ENCODE measurements at regions not wholly inside any gene's neighbourhood (a gene's known extent, or its start where the extent isn't known, plus 50 kb on each side); places are given as distances from the start of the nearest gene placed in this dataset.

GRCh38 chr2:129775952-129776653, 203.4 kb upstream of the RAB6C start:
- TF ChIP-seq, protein P1, sequence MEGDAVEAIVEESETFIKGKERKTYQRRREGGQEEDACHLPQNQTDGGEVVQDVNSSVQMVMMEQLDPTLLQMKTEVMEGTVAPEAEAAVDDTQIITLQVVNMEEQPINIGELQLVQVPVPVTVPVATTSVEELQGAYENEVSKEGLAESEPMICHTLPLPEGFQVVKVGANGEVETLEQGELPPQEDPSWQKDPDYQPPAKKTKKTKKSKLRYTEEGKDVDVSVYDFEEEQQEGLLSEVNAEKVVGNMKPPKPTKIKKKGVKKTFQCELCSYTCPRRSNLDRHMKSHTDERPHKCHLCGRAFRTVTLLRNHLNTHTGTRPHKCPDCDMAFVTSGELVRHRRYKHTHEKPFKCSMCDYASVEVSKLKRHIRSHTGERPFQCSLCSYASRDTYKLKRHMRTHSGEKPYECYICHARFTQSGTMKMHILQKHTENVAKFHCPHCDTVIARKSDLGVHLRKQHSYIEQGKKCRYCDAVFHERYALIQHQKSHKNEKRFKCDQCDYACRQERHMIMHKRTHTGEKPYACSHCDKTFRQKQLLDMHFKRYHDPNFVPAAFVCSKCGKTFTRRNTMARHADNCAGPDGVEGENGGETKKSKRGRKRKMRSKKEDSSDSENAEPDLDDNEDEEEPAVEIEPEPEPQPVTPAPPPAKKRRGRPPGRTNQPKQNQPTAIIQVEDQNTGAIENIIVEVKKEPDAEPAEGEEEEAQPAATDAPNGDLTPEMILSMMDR (IDR thresholded peaks at IDR 0.05 in 4 of 5, conservative IDR thresholded peaks at IDR 0.05 in 1 of 5), result no peak
- TF ChIP-seq POLR2A (IDR thresholded peaks at IDR 0.05), result no peak
